Retinal pigment epithelial cell (primary cell): ENCODE measurements at regions not wholly inside any gene's neighbourhood (a gene's known extent, or its start where the extent isn't known, plus 50 kb on each side); places are given as distances from the start of the nearest gene placed in this dataset.

ENCODE experiments used
- DNase-seq: peaks from one replicate; pipeline ENCODE4 v3.0.0-alpha.2; 2010; ENCODE audit warnings: low read depth
- H3K4me3 ChIP-seq: 2 replicates; pipeline ENCODE4 v1.5.1; 2011; ENCODE audit warnings: mild to moderate bottlenecking, low read length, control low read depth, moderate library complexity
- CTCF ChIP-seq: conservative IDR thresholded peaks from 2 replicates; pipeline ENCODE4 v1.5.1; 2011; ENCODE audit warnings: low read depth, low read length, control low read depth, inconsistent platforms

- no peak for TF ChIP-seq CTCF
- no peak for DNase-seq
- H3K4me3 ChIP-seq = no peak overlapping the region
Observed at GRCh38 chr12:38384816-38385378, 68.3 kb downstream of the ALG10B start.

- no peak for TF ChIP-seq CTCF
- DNase-seq = no peak
- H3K4me3 ChIP-seq = no peak overlapping the region
Observed at GRCh38 chr12:38385486-38385885, 68.9 kb downstream of the ALG10B start.

GRCh38 chr12:38386205-38386985 is 69.8 kb downstream of the ALG10B start:
- H3K4me3 ChIP-seq = no peak overlapping the region
- no peak for DNase-seq
- TF ChIP-seq CTCF = no peak

GRCh38 chr12:38389614-38390013 is 73.0 kb downstream of the ALG10B start:
- no peak overlapping the region for H3K4me3 ChIP-seq
- no peak for TF ChIP-seq CTCF
- no peak for DNase-seq

GRCh38 chr12:38391007-38391406 is 74.4 kb downstream of the ALG10B start:
- H3K4me3 ChIP-seq = no peak overlapping the region
- TF ChIP-seq CTCF = no peak
- no peak for DNase-seq

- TF ChIP-seq CTCF = no peak
- DNase-seq = peak; percentile 20
- no peak overlapping the region for H3K4me3 ChIP-seq
Observed at GRCh38 chr12:38392554-38393144, 76.1 kb downstream of the ALG10B start.
